HEK293 (cell line): ENCODE measurements at regions not wholly inside any gene's neighbourhood (a gene's known extent, or its start where the extent isn't known, plus 50 kb on each side); places are given as distances from the start of the nearest gene placed in this dataset.

Experiments
- CTCF ChIA-PET: fragments of 350-600 bp; formaldehyde crosslinking; extraction: SDS; loops from one replicate; lab custom pipeline; 2021; ENCODE audit warnings: antibody characterized with exemption; lab: Yijun Ruan, JAX
- POLR2A ChIA-PET: fragments of 300-600 bp; formaldehyde crosslinking; extraction: SDS; loops from one replicate; lab custom pipeline; 2020; ENCODE audit warnings: antibody characterized with exemption, inconsistent platforms; lab: Yijun Ruan, JAX
- H3K27ac ChIP-seq: fragments of 200-500 bp; sonication (Bioruptor generic); 2 replicates; pipeline ENCODE4 v1.5.1; 2014; ENCODE audit warnings: low read depth, low read length, control low read depth, inconsistent platforms; ENCODE audit errors: extremely low read depth
- H3K36me3 ChIP-seq, 2 experiments: fragments of 200-500 bp in 1 of 2; sonication (Bioruptor generic) in 1 of 2; 1 replicate in 1 of 2; 2 replicates in 1 of 2; pipeline ENCODE4 v1.5.1; 2014 to 2017; ENCODE audit warnings: inconsistent platforms in 2 of 2, low read length in 2 of 2; ENCODE audit not compliant: control insufficient read depth in 2 of 2, insufficient read depth in 1 of 2
- H3K4me1 ChIP-seq: fragments of 200-500 bp; sonication (Bioruptor generic); 2 replicates; pipeline ENCODE4 v1.5.1; 2014; ENCODE audit warnings: mild to moderate bottlenecking, low read length, inconsistent platforms; ENCODE audit not compliant: control insufficient read depth, insufficient read depth
- H3K4me3 ChIP-seq: 2 replicates; pipeline ENCODE4 v1.5.1; 2011; ENCODE audit warnings: low read depth, mild to moderate bottlenecking, control low read depth, low read length, moderate library complexity
- H3K9me3 ChIP-seq: fragments of 200-500 bp; sonication (Bioruptor generic); 2 replicates; pipeline ENCODE4 v1.5.1; 2014; ENCODE audit warnings: low read depth, low read length, inconsistent platforms; ENCODE audit not compliant: control insufficient read depth, insufficient read depth
- GLI4 ChIP-seq: fragments of 450-650 bp; formaldehyde crosslinking; IDR thresholded peaks from 2 replicates; pipeline ENCODE4 v1.5.1; 2016; ENCODE audit warnings: missing biosample characterization, missing genetic modification characterization
- MZF1 ChIP-seq: fragments of 450-650 bp; formaldehyde crosslinking; IDR thresholded peaks from 2 replicates; pipeline ENCODE4 v1.5.1; 2017; ENCODE audit warnings: missing biosample characterization, missing genetic modification characterization, borderline replicate concordance
- OVOL3 ChIP-seq: fragments of 450-650 bp; formaldehyde crosslinking; IDR thresholded peaks from 2 replicates; pipeline ENCODE4 v1.5.1; 2016; ENCODE audit warnings: missing biosample characterization, missing genetic modification characterization
- PRDM10 ChIP-seq: fragments of 450-650 bp; formaldehyde crosslinking; IDR thresholded peaks from 2 replicates; pipeline ENCODE4 v1.5.1; 2016; ENCODE audit warnings: missing biosample characterization, missing genetic modification characterization
- WT1 ChIP-seq: fragments of 450-650 bp; formaldehyde crosslinking; IDR thresholded peaks from 2 replicates; pipeline ENCODE4 v1.5.1; 2016; ENCODE audit warnings: missing biosample characterization, missing genetic modification characterization
- ZNF140 ChIP-seq: fragments of 450-650 bp; formaldehyde crosslinking; IDR thresholded peaks from 2 replicates; pipeline ENCODE4 v1.5.1; 2016; ENCODE audit warnings: missing biosample characterization, missing genetic modification characterization
- ZNF146 ChIP-seq: fragments of 450-650 bp; formaldehyde crosslinking; IDR thresholded peaks from 2 replicates; pipeline ENCODE4 v1.5.1; 2016; ENCODE audit warnings: missing biosample characterization, missing genetic modification characterization
- ZNF19 ChIP-seq: fragments of 450-650 bp; formaldehyde crosslinking; IDR thresholded peaks from 2 replicates; pipeline ENCODE4; 2016; ENCODE audit warnings: missing biosample characterization, missing genetic modification characterization, low read depth
- ZNF26 ChIP-seq: fragments of 450-650 bp; formaldehyde crosslinking; IDR thresholded peaks from 2 replicates; pipeline ENCODE4 v1.5.1; 2016; ENCODE audit warnings: missing biosample characterization, missing genetic modification characterization
- ZNF433 ChIP-seq: fragments of 450-650 bp; formaldehyde crosslinking; IDR thresholded peaks from 2 replicates; pipeline ENCODE4 v1.5.1; 2016; ENCODE audit warnings: missing biosample characterization, missing genetic modification characterization, low read depth
- ZNF548 ChIP-seq: fragments of 450-650 bp; formaldehyde crosslinking; IDR thresholded peaks from 2 replicates; pipeline ENCODE4 v1.5.1; 2016; ENCODE audit warnings: missing biosample characterization, missing genetic modification characterization
- ZNF596 ChIP-seq: fragments of 450-650 bp; IDR thresholded peaks from 2 replicates; pipeline ENCODE4 v1.5.0; 2018; ENCODE audit warnings: missing biosample characterization, mild to moderate bottlenecking, missing genetic modification characterization, moderate library complexity
- ZNF654 ChIP-seq: fragments of 450-650 bp; formaldehyde crosslinking; IDR thresholded peaks from 2 replicates; pipeline ENCODE4 v1.5.1; 2016; ENCODE audit warnings: low read depth, missing biosample characterization, missing genetic modification characterization
- ZNF747 ChIP-seq: fragments of 450-650 bp; formaldehyde crosslinking; IDR thresholded peaks from 2 replicates; pipeline ENCODE4 v1.5.1; 2016; ENCODE audit warnings: missing biosample characterization, missing genetic modification characterization
- ZNF76 ChIP-seq: fragments of 450-650 bp; formaldehyde crosslinking; IDR thresholded peaks from 2 replicates; pipeline ENCODE4; 2016; ENCODE audit warnings: low read depth, missing biosample characterization, missing genetic modification characterization, borderline replicate concordance
- ZNF830 ChIP-seq: fragments of 450-650 bp; IDR thresholded peaks from 2 replicates; pipeline ENCODE4 v1.5.0; 2018; ENCODE audit warnings: missing biosample characterization, missing genetic modification characterization, low read depth, mild to moderate bottlenecking, moderate library complexity
- ZNF843 ChIP-seq: fragments of 450-650 bp; formaldehyde crosslinking; IDR thresholded peaks from 2 replicates; pipeline ENCODE4 v1.5.1; 2016; ENCODE audit warnings: missing biosample characterization, missing genetic modification characterization
- ZSCAN30 ChIP-seq: fragments of 450-650 bp; IDR thresholded peaks from 2 replicates; pipeline ENCODE4 v1.5.1; 2018; ENCODE audit warnings: missing biosample characterization, mild to moderate bottlenecking, missing genetic modification characterization, moderate library complexity
- TF ChIP-seq, protein P1 (sequence below): fragments of 450-650 bp; formaldehyde crosslinking; IDR thresholded peaks from 2 replicates; pipeline ENCODE4 v1.5.1; 2016; ENCODE audit warnings: missing biosample characterization, missing genetic modification characterization
- TF ChIP-seq, protein P2 (sequence below): fragments of 450-650 bp; formaldehyde crosslinking; optimal IDR thresholded peaks from 2 replicates; pipeline ENCODE3; 2016; ENCODE audit warnings: missing biosample characterization, mild to moderate bottlenecking, missing genetic modification characterization

- no peak for TF ChIP-seq PRDM10 (tag by site-specific recombination)
- no peak for TF ChIP-seq ZNF433 (tag by site-specific recombination)
- TF ChIP-seq ZNF19 (tag by site-specific recombination) = no peak
These were observed 90.8 kb upstream of the USP29 start (continued) for GRCh38 chr19:57028804-57029525.

DNA sequence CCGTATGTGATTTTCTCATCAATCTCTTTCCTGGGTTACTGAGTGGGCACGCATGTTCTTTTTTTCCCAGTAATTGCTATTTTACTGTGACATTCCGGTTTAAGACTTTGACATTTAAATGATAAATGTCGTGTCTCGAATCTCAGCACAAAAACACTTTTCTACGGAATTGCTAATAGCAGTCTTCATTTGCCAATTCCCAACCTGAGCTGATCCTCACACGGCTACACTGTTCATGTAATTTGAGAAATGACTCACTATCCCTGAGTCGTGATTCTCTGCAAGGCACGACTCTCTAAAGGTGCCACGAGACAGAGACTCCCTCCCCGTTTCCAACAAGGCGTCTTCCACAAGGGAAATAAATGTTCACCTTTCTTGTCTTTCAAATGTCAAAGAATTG is 88.7 kb upstream of the USP29 start:
- Histone ChIP-seq H3K9me3 (peaks cover 3% of the 10 kb centered on the region; the same call in 1 of the 2 replicates), H3K4me1 (no peaks in the 10 kb centered on the region)
- ChIA-PET POLR2A (no interaction called here), CTCF (interaction anchor here (0.9 kb wide), 1 partner anchor 316 kb away, joined by 3 read pairs; no protein-coding TSS in a partner anchor)
- no peak for TF ChIP-seq GLI4 (tag by site-specific recombination)
- TF ChIP-seq OVOL3 (tag by site-specific recombination) = no peak
- TF ChIP-seq ZNF654 (tag by site-specific recombination) = no peak
- TF ChIP-seq, protein P1, sequence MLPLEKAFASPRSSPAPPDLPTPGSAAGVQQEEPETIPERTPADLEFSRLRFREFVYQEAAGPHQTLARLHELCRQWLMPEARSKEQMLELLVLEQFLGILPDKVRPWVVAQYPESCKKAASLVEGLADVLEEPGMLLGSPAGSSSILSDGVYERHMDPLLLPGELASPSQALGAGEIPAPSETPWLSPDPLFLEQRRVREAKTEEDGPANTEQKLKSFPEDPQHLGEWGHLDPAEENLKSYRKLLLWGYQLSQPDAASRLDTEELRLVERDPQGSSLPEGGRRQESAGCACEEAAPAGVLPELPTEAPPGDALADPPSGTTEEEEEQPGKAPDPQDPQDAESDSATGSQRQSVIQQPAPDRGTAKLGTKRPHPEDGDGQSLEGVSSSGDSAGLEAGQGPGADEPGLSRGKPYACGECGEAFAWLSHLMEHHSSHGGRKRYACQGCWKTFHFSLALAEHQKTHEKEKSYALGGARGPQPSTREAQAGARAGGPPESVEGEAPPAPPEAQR (tag by site-specific recombination) = no peak
- no peak for TF ChIP-seq ZNF146
- no peak for TF ChIP-seq ZNF830
- no peak for TF ChIP-seq WT1 (tag by site-specific recombination)
- no peak for TF ChIP-seq ZNF76
- TF ChIP-seq MZF1 (tag by site-specific recombination) = no peak
- TF ChIP-seq ZNF548 = no peak
- TF ChIP-seq ZNF747 = no peak
- TF ChIP-seq, all 188 proteins: peak for 0
- no peak overlapping the region for H3K4me3 ChIP-seq
- H3K36me3 ChIP-seq = no peaks in the 10 kb centered on the region
- no peak overlapping the region for H3K27ac ChIP-seq

GRCh38 chr19:57033576-57033975 is 86.2 kb upstream of the USP29 start:
- ChIA-PET CTCF (no interaction called here), POLR2A (no interaction called here)
- Histone ChIP-seq H3K9me3 (peaks cover 3% of the 10 kb centered on the region; the same call in 1 of the 2 replicates), H3K4me1 (no peaks in the 10 kb centered on the region), H3K4me3 (no peak overlapping the region), H3K27ac (no peak overlapping the region), H3K36me3 (no peaks in the 10 kb centered on the region)
- TF ChIP-seq ZNF843 = no peak
- TF ChIP-seq, protein P2, sequence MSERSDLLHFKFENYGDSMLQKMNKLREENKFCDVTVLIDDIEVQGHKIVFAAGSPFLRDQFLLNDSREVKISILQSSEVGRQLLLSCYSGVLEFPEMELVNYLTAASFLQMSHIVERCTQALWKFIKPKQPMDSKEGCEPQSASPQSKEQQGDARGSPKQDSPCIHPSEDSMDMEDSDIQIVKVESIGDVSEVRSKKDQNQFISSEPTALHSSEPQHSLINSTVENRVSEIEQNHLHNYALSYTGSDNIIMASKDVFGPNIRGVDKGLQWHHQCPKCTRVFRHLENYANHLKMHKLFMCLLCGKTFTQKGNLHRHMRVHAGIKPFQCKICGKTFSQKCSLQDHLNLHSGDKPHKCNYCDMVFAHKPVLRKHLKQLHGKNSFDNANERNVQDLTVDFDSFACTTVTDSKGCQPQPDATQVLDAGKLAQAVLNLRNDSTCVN = no peak
- TF ChIP-seq ZNF26 (tag by site-specific recombination) = no peak
- no peak for TF ChIP-seq ZNF596 (tag by site-specific recombination)
- no peak for TF ChIP-seq WT1 (tag by site-specific recombination)
- no peak for TF ChIP-seq ZNF140 (tag by site-specific recombination)
- TF ChIP-seq ZSCAN30 (tag by site-specific recombination) = no peak
